HepG2 (cell line): ENCODE measurements at regions not wholly inside any gene's neighbourhood (a gene's known extent, or its start where the extent isn't known, plus 50 kb on each side); places are given as distances from the start of the nearest gene placed in this dataset.

Source experiments
- ARID5B ChIP-seq: IDR thresholded peaks from 2 replicates; pipeline ENCODE4 v1.4.0; 2020; ENCODE audit warnings: mild to moderate bottlenecking, missing genetic modification reagents
- CTCF ChIP-seq: sonication (generic); formaldehyde crosslinking; IDR thresholded peaks from 2 replicates; pipeline ENCODE4 v1.5.0; 2020; ENCODE audit warnings: mild to moderate bottlenecking, missing genetic modification reagents, moderate library complexity
- HNF4A ChIP-seq: sonication (generic); formaldehyde crosslinking; IDR thresholded peaks from 2 replicates; pipeline ENCODE4 v1.4.0; 2020; ENCODE audit warnings: missing genetic modification reagents
- KLF12 ChIP-seq: sonication (generic); formaldehyde crosslinking; IDR thresholded peaks from 2 replicates; pipeline ENCODE4 v1.4.0; 2020; ENCODE audit warnings: missing genetic modification reagents, borderline replicate concordance
- MAX ChIP-seq: IDR thresholded peaks from 2 replicates; pipeline ENCODE4 v1.6.1; 2012; ENCODE audit warnings: inconsistent platforms
- REST ChIP-seq, 2 experiments: IDR thresholded peaks; 2 replicates each; pipeline ENCODE4 v1.6.1; 2011 to 2012; ENCODE audit warnings: low read length in 2 of 2, borderline replicate concordance in 1 of 2, low read depth in 1 of 2, mild to moderate bottlenecking in 1 of 2, moderate library complexity in 1 of 2
- SMARCE1 ChIP-seq: fragments of 450-650 bp; IDR thresholded peaks from 2 replicates; pipeline ENCODE4 v1.6.1; 2017; ENCODE audit warnings: borderline replicate concordance
- SRF ChIP-seq: IDR thresholded peaks from 2 replicates; pipeline ENCODE4 v1.6.1; 2011; ENCODE audit warnings: mild to moderate bottlenecking, low read depth, low read length, moderate library complexity
- ZBTB34 ChIP-seq: sonication (generic); formaldehyde crosslinking; IDR thresholded peaks from 2 replicates; pipeline ENCODE4 v1.8.0; 2022; ENCODE audit warnings: mild to moderate bottlenecking, missing genetic modification reagents
- ZNF792 ChIP-seq: IDR thresholded peaks from 2 replicates; pipeline ENCODE4 v1.6.1; 2016

- TF ChIP-seq CTCF: peak; percentile 66
- no peak for TF ChIP-seq KLF12 (CRISPR knock-in tag)
- no peak for TF ChIP-seq SRF
- no peak for TF ChIP-seq HNF4A (CRISPR knock-in tag)
- no peak for TF ChIP-seq REST (IDR thresholded peaks at IDR 0.05; ENCODE audit: borderline replicate concordance in 1 of 2, low read depth in 1 of 2, low read length in 2 of 2)
- TF ChIP-seq ZNF792 (CRISPR knock-in tag): no peak
- TF ChIP-seq ARID5B (CRISPR knock-in tag): no peak
- TF ChIP-seq ZBTB34 (CRISPR knock-in tag): no peak
- TF ChIP-seq MAX: no peak
- TF ChIP-seq SMARCE1: no peak
These were observed 290.7 kb upstream of the FAM241A start for GRCh38 chr4:111854494-111855087.
